PC-9 (cell line): ENCODE measurements at regions not wholly inside any gene's neighbourhood (a gene's known extent, or its start where the extent isn't known, plus 50 kb on each side); places are given as distances from the start of the nearest gene placed in this dataset.

Source experiments
- CTCF ChIP-seq: fragments of 200-600 bp; sonication (generic); conservative IDR thresholded peaks from 2 replicates; pipeline ENCODE4 v1.6.1; 2017; ENCODE audit warnings: mixed run types, antibody characterized with exemption, mild to moderate bottlenecking, moderate library complexity
- EZH2 ChIP-seq: fragments of 200-600 bp; sonication (generic); IDR thresholded peaks from 2 replicates; pipeline ENCODE4 v1.8.0; 2017; ENCODE audit warnings: antibody characterized with exemption, low read depth

DNA sequence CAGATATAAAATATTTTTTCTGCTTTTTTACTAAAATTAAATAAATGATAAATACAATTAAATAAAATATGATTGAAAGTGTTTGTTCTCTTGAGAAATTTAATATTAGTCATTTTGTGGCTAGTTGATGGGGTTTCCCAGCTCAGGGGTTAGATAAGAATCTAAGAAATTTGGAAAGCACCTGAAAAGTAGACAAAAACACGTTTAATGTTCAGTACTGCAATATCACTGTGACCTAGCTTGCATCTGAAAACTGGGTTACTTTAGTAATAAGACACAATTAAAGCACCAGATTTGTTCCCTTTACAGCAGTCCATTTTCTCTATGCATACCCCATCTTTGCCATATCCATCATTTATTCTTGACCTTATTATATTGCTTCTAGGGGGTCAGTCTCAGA lies 1454.8 kb upstream of the SPRY2 start:
- no peak for TF ChIP-seq CTCF
- TF ChIP-seq EZH2: no peak
